ENCODE measurements at regions not wholly inside any gene's neighbourhood (a gene's known extent, or its start where the extent isn't known, plus 50 kb on each side); places are given as distances from the start of the nearest gene placed in this dataset.

DNA sequence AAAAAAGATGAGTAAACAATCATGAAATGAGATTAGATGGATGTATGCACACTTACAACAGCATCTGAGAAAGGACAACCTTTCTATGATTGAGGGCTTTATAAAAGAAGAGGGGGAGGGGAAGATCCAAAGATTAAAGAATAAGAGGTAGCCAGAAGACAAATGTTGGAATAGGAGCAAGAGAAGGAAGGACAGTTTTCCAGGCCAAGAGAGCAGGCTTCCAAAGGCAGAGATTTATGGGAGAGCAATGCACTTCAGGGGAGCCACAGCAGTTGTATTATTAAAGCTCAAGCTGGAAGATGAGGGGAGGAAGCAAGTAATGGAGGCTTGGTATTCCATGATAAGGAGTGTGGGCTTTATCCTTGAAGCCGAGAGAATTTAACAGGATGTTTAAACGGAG lies 110.3 kb upstream of the PTPN13 start:
- TF ChIP-seq, protein P1, sequence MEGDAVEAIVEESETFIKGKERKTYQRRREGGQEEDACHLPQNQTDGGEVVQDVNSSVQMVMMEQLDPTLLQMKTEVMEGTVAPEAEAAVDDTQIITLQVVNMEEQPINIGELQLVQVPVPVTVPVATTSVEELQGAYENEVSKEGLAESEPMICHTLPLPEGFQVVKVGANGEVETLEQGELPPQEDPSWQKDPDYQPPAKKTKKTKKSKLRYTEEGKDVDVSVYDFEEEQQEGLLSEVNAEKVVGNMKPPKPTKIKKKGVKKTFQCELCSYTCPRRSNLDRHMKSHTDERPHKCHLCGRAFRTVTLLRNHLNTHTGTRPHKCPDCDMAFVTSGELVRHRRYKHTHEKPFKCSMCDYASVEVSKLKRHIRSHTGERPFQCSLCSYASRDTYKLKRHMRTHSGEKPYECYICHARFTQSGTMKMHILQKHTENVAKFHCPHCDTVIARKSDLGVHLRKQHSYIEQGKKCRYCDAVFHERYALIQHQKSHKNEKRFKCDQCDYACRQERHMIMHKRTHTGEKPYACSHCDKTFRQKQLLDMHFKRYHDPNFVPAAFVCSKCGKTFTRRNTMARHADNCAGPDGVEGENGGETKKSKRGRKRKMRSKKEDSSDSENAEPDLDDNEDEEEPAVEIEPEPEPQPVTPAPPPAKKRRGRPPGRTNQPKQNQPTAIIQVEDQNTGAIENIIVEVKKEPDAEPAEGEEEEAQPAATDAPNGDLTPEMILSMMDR (IDR thresholded peaks at IDR 0.05) = no peak
- no peak for TF ChIP-seq POLR2A (IDR thresholded peaks at IDR 0.05)
